D721Med (cell line): ENCODE measurements at regions not wholly inside any gene's neighbourhood (a gene's known extent, or its start where the extent isn't known, plus 50 kb on each side); places are given as distances from the start of the nearest gene placed in this dataset.

Source experiments
- DNase-seq: peaks from one replicate; pipeline ENCODE4 v3.0.0; 2011; ENCODE audit warnings: low spot score; ENCODE audit not compliant: insufficient read length
- FAIRE-seq: peaks from 2 replicates; lab custom pipeline; 2011; peaks lifted over from hg19 to GRCh38; lab: Jason Lieb, UNC
- CTCF ChIP-seq: IDR thresholded peaks from 2 replicates; pipeline ENCODE4 v1.5.1; 2012; ENCODE audit warnings: mild to moderate bottlenecking, control low read depth; ENCODE audit not compliant: insufficient read depth; ENCODE audit errors: missing control alignments

- TF ChIP-seq CTCF = no peak
- FAIRE-seq (no peak), DNase-seq (no peak)
Measured at GRCh38 chr18:78579854-78580577, 399.6 kb upstream of the SALL3 start.

GRCh38 chr18:78580835-78581339, 398.7 kb upstream of the SALL3 start:
- no peak for TF ChIP-seq CTCF
- no peak for DNase-seq
- FAIRE-seq = no peak

- no peak for DNase-seq
- no peak for TF ChIP-seq CTCF
- no peak for FAIRE-seq
Measured at GRCh38 chr18:78582181-78582709, 397.4 kb upstream of the SALL3 start.

GRCh38 chr18:78582898-78583738, 396.5 kb upstream of the SALL3 start:
- no peak for FAIRE-seq
- TF ChIP-seq CTCF = no peak

GRCh38 chr18:78583739-78584458, 395.7 kb upstream of the SALL3 start:
- FAIRE-seq (no peak), DNase-seq (no peak)
- TF ChIP-seq CTCF = no peak

More at GRCh38 chr18:78582898-78583738, 396.5 kb upstream of the SALL3 start:
- DNase-seq = no peak

- no peak for TF ChIP-seq CTCF
- FAIRE-seq = no peak
- DNase-seq = no peak
Measured at GRCh38 chr18:78584459-78585022, 395.1 kb upstream of the SALL3 start.
